Keratinocyte (primary cell): ENCODE measurements at regions not wholly inside any gene's neighbourhood (a gene's known extent, or its start where the extent isn't known, plus 50 kb on each side); places are given as distances from the start of the nearest gene placed in this dataset.

Experiments used
- EZH2 ChIP-seq: IDR thresholded peaks from one replicate; pipeline ENCODE4 v1.6.1; 2012; ENCODE audit warnings: inconsistent platforms, mild to moderate bottlenecking, low read length, moderate library complexity
- TF ChIP-seq, protein P1 (sequence below), 3 experiments: IDR thresholded peaks in 1 of 3; conservative IDR thresholded peaks in 1 of 3; optimal IDR thresholded peaks in 1 of 3; 2 replicates in 2 of 3; 3 replicates in 1 of 3; pipeline versions ENCODE3 to v1.5.1; 2011; ENCODE audit warnings: low read length in 3 of 3, mild to moderate bottlenecking in 3 of 3, moderate library complexity in 2 of 3, control low read depth in 1 of 3, inconsistent platforms in 1 of 3; ENCODE audit not compliant: insufficient read depth in 2 of 3; ENCODE audit errors: extremely low read depth in 1 of 3

DNA sequence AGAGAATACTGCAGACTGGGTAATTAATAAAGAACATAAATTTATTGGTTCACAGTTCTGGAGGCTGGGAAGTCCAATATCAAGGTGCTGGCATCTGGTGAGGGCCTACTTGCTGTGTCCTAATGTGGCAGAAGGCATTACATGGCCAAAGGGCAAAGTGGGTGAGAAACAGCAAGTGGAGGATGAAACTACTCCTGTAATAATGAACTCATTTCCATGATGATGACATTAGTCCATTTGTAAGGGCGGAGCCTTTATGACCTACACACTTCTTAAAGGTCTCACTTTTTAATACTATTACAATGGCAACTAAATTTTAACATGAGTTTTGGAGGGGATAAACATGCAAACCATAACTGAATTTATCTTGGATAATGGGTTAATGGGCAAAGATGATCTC is 139.6 kb upstream of the SGO1 start:
- TF ChIP-seq, protein P1, sequence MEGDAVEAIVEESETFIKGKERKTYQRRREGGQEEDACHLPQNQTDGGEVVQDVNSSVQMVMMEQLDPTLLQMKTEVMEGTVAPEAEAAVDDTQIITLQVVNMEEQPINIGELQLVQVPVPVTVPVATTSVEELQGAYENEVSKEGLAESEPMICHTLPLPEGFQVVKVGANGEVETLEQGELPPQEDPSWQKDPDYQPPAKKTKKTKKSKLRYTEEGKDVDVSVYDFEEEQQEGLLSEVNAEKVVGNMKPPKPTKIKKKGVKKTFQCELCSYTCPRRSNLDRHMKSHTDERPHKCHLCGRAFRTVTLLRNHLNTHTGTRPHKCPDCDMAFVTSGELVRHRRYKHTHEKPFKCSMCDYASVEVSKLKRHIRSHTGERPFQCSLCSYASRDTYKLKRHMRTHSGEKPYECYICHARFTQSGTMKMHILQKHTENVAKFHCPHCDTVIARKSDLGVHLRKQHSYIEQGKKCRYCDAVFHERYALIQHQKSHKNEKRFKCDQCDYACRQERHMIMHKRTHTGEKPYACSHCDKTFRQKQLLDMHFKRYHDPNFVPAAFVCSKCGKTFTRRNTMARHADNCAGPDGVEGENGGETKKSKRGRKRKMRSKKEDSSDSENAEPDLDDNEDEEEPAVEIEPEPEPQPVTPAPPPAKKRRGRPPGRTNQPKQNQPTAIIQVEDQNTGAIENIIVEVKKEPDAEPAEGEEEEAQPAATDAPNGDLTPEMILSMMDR (optimal IDR thresholded peaks at IDR 0.05 in 1 of 3, IDR thresholded peaks at IDR 0.05 in 1 of 3, conservative IDR thresholded peaks at IDR 0.05 in 1 of 3; ENCODE audit: extremely low read depth in 1 of 3, insufficient read depth in 2 of 3, low read length in 3 of 3) = no peak
- no peak for TF ChIP-seq EZH2
